HUES6 (cell line): ENCODE measurements at regions not wholly inside any gene's neighbourhood (a gene's known extent, or its start where the extent isn't known, plus 50 kb on each side); places are given as distances from the start of the nearest gene placed in this dataset.

Experiments
- H3K27ac ChIP-seq: 2 replicates; pipeline ENCODE4 v1.7.0; 2013; ENCODE audit warnings: low read depth, mild to moderate bottlenecking, low read length, inconsistent platforms
- H3K27me3 ChIP-seq: 2 replicates; pipeline ENCODE4 v1.6.1; 2013; ENCODE audit warnings: low read length; ENCODE audit not compliant: control insufficient read depth, insufficient read depth
- H3K36me3 ChIP-seq: 2 replicates; pipeline ENCODE4 v1.6.1; 2013; ENCODE audit warnings: low read length; ENCODE audit not compliant: control insufficient read depth, insufficient read depth
- H3K4me1 ChIP-seq: 2 replicates; pipeline ENCODE4 v1.6.1; 2013; ENCODE audit warnings: low read length; ENCODE audit not compliant: control insufficient read depth, insufficient read depth
- H3K4me3 ChIP-seq: 2 replicates; pipeline ENCODE4 v1.5.1; 2013; ENCODE audit warnings: low read depth, low read length
- H3K9ac ChIP-seq: one replicate; pipeline ENCODE4 v1.6.1; 2013; ENCODE audit warnings: mild to moderate bottlenecking, low read length
- H3K9me3 ChIP-seq: 2 replicates; pipeline ENCODE4 v1.6.1; 2013; ENCODE audit warnings: low read depth, low read length; ENCODE audit not compliant: control insufficient read depth, insufficient read depth

- Histone ChIP-seq H3K9me3 (no peaks in the 10 kb centered on the region), H3K9ac (no peak overlapping the region), H3K4me1 (no peaks in the 10 kb centered on the region), H3K4me3 (no peak overlapping the region), H3K27ac (no peak overlapping the region), H3K36me3 (no peaks in the 10 kb centered on the region), H3K27me3 (no peaks in the 10 kb centered on the region; the same call in 1 of the 2 replicates)
Measured at GRCh38 chr2:216951171-216951570, 91.3 kb upstream of the TNP1 start.

GRCh38 chr2:216950547-216950946, 90.7 kb upstream of the TNP1 start:
- Histone ChIP-seq H3K27ac (no peak overlapping the region), H3K9me3 (no peaks in the 10 kb centered on the region), H3K4me3 (no peak overlapping the region), H3K9ac (no peak overlapping the region), H3K4me1 (no peaks in the 10 kb centered on the region), H3K27me3 (no peaks in the 10 kb centered on the region; the same call in 1 of the 2 replicates), H3K36me3 (no peaks in the 10 kb centered on the region)

- Histone ChIP-seq H3K9me3 (no peaks in the 10 kb centered on the region), H3K27me3 (no peaks in the 10 kb centered on the region; the same call in 1 of the 2 replicates), H3K4me3 (no peak overlapping the region), H3K4me1 (no peaks in the 10 kb centered on the region), H3K36me3 (no peaks in the 10 kb centered on the region), H3K27ac (no peak overlapping the region), H3K9ac (no peak overlapping the region)
Measured at GRCh38 chr2:216949700-216950413, 90.0 kb upstream of the TNP1 start.

GRCh38 chr2:216947055-216947454, 87.2 kb upstream of the TNP1 start:
- H3K4me3 ChIP-seq = no peak overlapping the region
- H3K36me3 ChIP-seq = no peaks in the 10 kb centered on the region
- H3K9me3 ChIP-seq = no peaks in the 10 kb centered on the region
- H3K9ac ChIP-seq = no peak overlapping the region
- H3K4me1 ChIP-seq = no peaks in the 10 kb centered on the region
- no peaks in the 10 kb centered on the region; the same call in 1 of the 2 replicates for H3K27me3 ChIP-seq
- no peak overlapping the region for H3K27ac ChIP-seq

GRCh38 chr2:216944733-216945132, 84.9 kb upstream of the TNP1 start:
- H3K4me1 ChIP-seq = no peaks in the 10 kb centered on the region
- H3K27me3 ChIP-seq = no peaks in the 10 kb centered on the region
- no peak overlapping the region for H3K27ac ChIP-seq
- no peak overlapping the region for H3K9ac ChIP-seq
- H3K4me3 ChIP-seq = no peak overlapping the region
- H3K36me3 ChIP-seq = no peaks in the 10 kb centered on the region
- H3K9me3 ChIP-seq = peaks cover 2% of the 10 kb centered on the region; the same call in 1 of the 2 replicates

- Histone ChIP-seq H3K9me3 (peaks cover 2% of the 10 kb centered on the region; the same call in 1 of the 2 replicates), H3K4me1 (no peaks in the 10 kb centered on the region), H3K27ac (no peak overlapping the region), H3K4me3 (no peak overlapping the region), H3K9ac (no peak overlapping the region), H3K36me3 (no peaks in the 10 kb centered on the region), H3K27me3 (no peaks in the 10 kb centered on the region)
Measured at GRCh38 chr2:216943109-216943508, 83.2 kb upstream of the TNP1 start.

- H3K9ac ChIP-seq = no peak overlapping the region
Measured at GRCh38 chr2:216942465-216942864, 82.6 kb upstream of the TNP1 start.

GRCh38 chr2:216942016-216942415, 82.2 kb upstream of the TNP1 start:
- no peaks in the 10 kb centered on the region for H3K4me1 ChIP-seq
- H3K9ac ChIP-seq = no peak overlapping the region
- no peaks in the 10 kb centered on the region for H3K36me3 ChIP-seq
- H3K27me3 ChIP-seq = no peaks in the 10 kb centered on the region
- peaks cover 2% of the 10 kb centered on the region; the same call in 1 of the 2 replicates for H3K9me3 ChIP-seq
- no peak overlapping the region for H3K27ac ChIP-seq
- H3K4me3 ChIP-seq = no peak overlapping the region

More at GRCh38 chr2:216942465-216942864, 82.6 kb upstream of the TNP1 start:
- Histone ChIP-seq H3K4me1 (no peaks in the 10 kb centered on the region), H3K27me3 (no peaks in the 10 kb centered on the region), H3K4me3 (no peak overlapping the region), H3K9me3 (peaks cover 2% of the 10 kb centered on the region; the same call in 1 of the 2 replicates), H3K36me3 (no peaks in the 10 kb centered on the region), H3K27ac (no peak overlapping the region)

GRCh38 chr2:216936954-216937357, 77.1 kb upstream of the TNP1 start:
- Histone ChIP-seq H3K27ac (no peak overlapping the region), H3K9ac (no peak overlapping the region), H3K27me3 (no peaks in the 10 kb centered on the region), H3K4me1 (peaks cover 13% of the 10 kb centered on the region), H3K4me3 (no peak overlapping the region), H3K36me3 (no peaks in the 10 kb centered on the region), H3K9me3 (peaks cover 2% of the 10 kb centered on the region; the same call in 1 of the 2 replicates)

- H3K9me3 ChIP-seq = no peaks in the 10 kb centered on the region
- H3K27me3 ChIP-seq = no peaks in the 10 kb centered on the region
- H3K4me1 ChIP-seq = peaks cover 13% of the 10 kb centered on the region
- no peak overlapping the region for H3K27ac ChIP-seq
- H3K36me3 ChIP-seq = no peaks in the 10 kb centered on the region
- H3K9ac ChIP-seq = no peak overlapping the region
- H3K4me3 ChIP-seq = no peak overlapping the region
Measured at GRCh38 chr2:216934623-216935022, 74.8 kb upstream of the TNP1 start.

- Histone ChIP-seq H3K27ac (no peak overlapping the region), H3K36me3 (no peaks in the 10 kb centered on the region)
Measured at GRCh38 chr2:216934151-216934550, 74.3 kb upstream of the TNP1 start.

More at GRCh38 chr2:216934151-216934550, 74.3 kb upstream of the TNP1 start:
- H3K27me3 ChIP-seq = no peaks in the 10 kb centered on the region
- H3K9me3 ChIP-seq = no peaks in the 10 kb centered on the region
- H3K9ac ChIP-seq = no peak overlapping the region
- peaks cover 13% of the 10 kb centered on the region for H3K4me1 ChIP-seq
- no peak overlapping the region for H3K4me3 ChIP-seq
